Prostate gland (tissue), 2 donors: ENCODE measurements at regions not wholly inside any gene's neighbourhood (a gene's known extent, or its start where the extent isn't known, plus 50 kb on each side); places are given as distances from the start of the nearest gene placed in this dataset.

ENCODE experiments used
- DNase-seq: peaks from one replicate; pipeline ENCODE4 v3.0.0-alpha.2; 2019; ENCODE audit warnings: low spot score
- H3K27ac ChIP-seq, 2 donors: fragments of 200-600 bp; sonication (generic); 2 replicates each; pipeline ENCODE4 v1.5.1; 2017 to 2019
- H3K27me3 ChIP-seq: fragments of 200-600 bp; sonication (generic); replicated peaks from 2 replicates; pipeline ENCODE4 v1.5.1; 2019; ENCODE audit not compliant: insufficient read depth
- H3K36me3 ChIP-seq, 2 donors: fragments of 200-600 bp; sonication (generic); 1 replicate in 1 of 2; 2 replicates in 1 of 2; pipeline versions ENCODE4 v1.5.1 to v1.8.1; 2017 to 2019
- H3K4me1 ChIP-seq: fragments of 200-600 bp; sonication (generic); replicated peaks from 2 replicates; pipeline ENCODE4 v1.5.1; 2019
- H3K4me3 ChIP-seq, 2 donors: fragments of 200-600 bp; sonication (generic); 2 replicates each; pipeline ENCODE4 v1.5.1; 2017 to 2019
- H3K9me3 ChIP-seq: fragments of 200-600 bp; sonication (generic); 2 replicates; pipeline ENCODE4 v1.5.1; 2017
- POLR2A ChIP-seq: fragments of 450-650 bp; IDR thresholded peaks from one replicate; pipeline ENCODE4 v1.6.1; 2016; ENCODE audit warnings: antibody characterized with exemption, mild to moderate bottlenecking
- POLR2AphosphoS5 ChIP-seq: sonication (generic); formaldehyde crosslinking; IDR thresholded peaks from one replicate; pipeline ENCODE4 v1.6.1; 2017; ENCODE audit warnings: antibody characterized with exemption
- WGBS: methylation state at CpG from one replicate; pipeline ENCODE4 v1.1.5; 2018; 5-methylcytosine and 5-hydroxymethylcytosine counted together
- intact Hi-C: fragments of 100-400 bp; cut with DNase I; formaldehyde crosslinking; loops from one replicate; pipeline ENCODE4 v1.14.2; 2022
- TF ChIP-seq, protein P1 (sequence below), 4 experiments: fragments of 200-600 bp in 2 of 4; fragments of 450-650 bp in 2 of 4; sonication (generic) in 2 of 4; IDR thresholded peaks; 1 replicate in 3 of 4; 2 replicates in 1 of 4; pipeline ENCODE4 v1.5.1; 2016 to 2019; ENCODE audit warnings: antibody characterized with exemption in 4 of 4, mild to moderate bottlenecking in 2 of 4, moderate library complexity in 2 of 4

DNA sequence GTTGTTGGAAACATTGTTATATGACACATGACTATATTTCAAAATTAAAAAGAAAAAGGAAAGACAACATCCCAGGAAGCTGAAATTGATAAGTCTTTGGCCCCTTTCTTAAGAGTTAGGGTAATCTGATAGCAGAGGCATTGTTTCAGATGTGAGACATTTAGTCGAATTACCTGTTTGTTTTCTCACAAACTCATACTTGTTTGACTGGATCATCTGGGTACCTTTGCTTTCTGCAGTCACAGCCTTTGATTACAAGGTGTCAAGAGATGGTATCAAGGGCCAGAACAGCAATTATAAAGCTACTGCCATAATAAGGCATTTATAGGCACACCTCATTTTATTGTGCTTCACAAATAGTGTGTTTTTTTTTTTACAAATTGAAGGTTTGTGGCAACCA lies 136.3 kb downstream of the DUSP10 start:
- H3K4me3 ChIP-seq: no peak overlapping the region
- H3K27me3 ChIP-seq: no peaks in the 10 kb centered on the region
- H3K36me3 ChIP-seq: no peaks in the 10 kb centered on the region
- TF ChIP-seq POLR2A (no peak), POLR2AphosphoS5 (no peak)
- TF ChIP-seq, protein P1, sequence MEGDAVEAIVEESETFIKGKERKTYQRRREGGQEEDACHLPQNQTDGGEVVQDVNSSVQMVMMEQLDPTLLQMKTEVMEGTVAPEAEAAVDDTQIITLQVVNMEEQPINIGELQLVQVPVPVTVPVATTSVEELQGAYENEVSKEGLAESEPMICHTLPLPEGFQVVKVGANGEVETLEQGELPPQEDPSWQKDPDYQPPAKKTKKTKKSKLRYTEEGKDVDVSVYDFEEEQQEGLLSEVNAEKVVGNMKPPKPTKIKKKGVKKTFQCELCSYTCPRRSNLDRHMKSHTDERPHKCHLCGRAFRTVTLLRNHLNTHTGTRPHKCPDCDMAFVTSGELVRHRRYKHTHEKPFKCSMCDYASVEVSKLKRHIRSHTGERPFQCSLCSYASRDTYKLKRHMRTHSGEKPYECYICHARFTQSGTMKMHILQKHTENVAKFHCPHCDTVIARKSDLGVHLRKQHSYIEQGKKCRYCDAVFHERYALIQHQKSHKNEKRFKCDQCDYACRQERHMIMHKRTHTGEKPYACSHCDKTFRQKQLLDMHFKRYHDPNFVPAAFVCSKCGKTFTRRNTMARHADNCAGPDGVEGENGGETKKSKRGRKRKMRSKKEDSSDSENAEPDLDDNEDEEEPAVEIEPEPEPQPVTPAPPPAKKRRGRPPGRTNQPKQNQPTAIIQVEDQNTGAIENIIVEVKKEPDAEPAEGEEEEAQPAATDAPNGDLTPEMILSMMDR (IDR thresholded peaks at IDR 0.05): no peak
- DNase-seq: no peak
- H3K27ac ChIP-seq: no peak overlapping the region
- no peaks in the 10 kb centered on the region for H3K4me1 ChIP-seq
- intact Hi-C loops: no loop called here
- no peaks in the 10 kb centered on the region for H3K9me3 ChIP-seq
- WGBS: 45% methylated on average over 1 of the region's 1 CpG

DNA sequence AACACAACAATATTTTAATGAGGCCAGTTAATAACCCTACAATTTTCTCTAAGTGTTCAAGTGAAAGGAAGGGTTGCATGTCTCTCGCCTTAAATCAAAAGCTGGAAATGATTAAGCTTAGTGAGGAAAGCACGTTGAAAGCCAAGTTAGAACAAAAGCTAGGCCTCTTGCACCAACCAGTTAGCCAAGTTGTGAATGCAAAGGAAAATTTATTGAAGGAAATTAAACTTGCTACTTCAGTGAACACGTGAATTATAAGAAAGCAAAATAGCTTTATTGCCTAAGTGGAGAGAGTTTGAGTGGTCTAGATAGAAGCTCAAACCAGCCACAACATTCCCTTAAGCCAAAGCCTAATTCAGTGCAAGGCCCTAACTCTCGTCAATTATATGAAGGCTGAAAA lies 135.6 kb downstream of the DUSP10 start:
- WGBS: 38% methylated on average over 4 of the region's 4 CpGs
- no peak for TF ChIP-seq POLR2AphosphoS5

DNA sequence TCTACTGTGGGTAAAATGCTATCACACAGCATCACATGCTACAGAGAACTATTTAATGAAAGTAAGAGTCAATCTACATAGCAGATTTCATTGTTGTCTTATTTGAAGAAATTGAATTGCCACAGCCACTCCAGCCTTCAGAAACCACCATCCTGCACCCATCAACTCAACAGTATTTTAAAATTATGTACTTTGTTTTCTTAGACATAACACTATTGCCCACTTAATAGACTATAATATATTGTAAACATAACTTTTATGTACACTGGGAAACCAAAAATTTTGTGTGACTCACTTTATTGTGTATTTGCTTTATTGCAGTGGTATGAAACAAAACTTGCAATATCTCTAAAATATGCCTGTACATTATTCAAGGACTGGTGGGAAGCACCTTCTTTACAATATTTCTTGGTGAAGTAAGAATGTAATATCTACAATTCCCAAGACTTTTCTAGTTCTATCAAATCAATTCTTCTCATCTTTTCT lies 133.0 kb downstream of the DUSP10 start:
- TF ChIP-seq POLR2A (no peak), POLR2AphosphoS5 (no peak)
- TF ChIP-seq, protein P1 (IDR thresholded peaks at IDR 0.05): no peak
- Histone ChIP-seq H3K9me3 (no peaks in the 10 kb centered on the region), H3K27me3 (no peaks in the 10 kb centered on the region), H3K36me3 (no peaks in the 10 kb centered on the region), H3K27ac (no peak overlapping the region), H3K4me3 (no peak overlapping the region), H3K4me1 (no peaks in the 10 kb centered on the region)
- no peak for DNase-seq
- intact Hi-C loops: no loop called here

More for the DNA sequence above, 135.6 kb downstream of the DUSP10 start:
- Histone ChIP-seq H3K9me3 (no peaks in the 10 kb centered on the region), H3K4me1 (no peaks in the 10 kb centered on the region), H3K4me3 (no peak overlapping the region), H3K27ac (no peak overlapping the region), H3K36me3 (no peaks in the 10 kb centered on the region), H3K27me3 (no peaks in the 10 kb centered on the region)
- no peak for DNase-seq
- intact Hi-C loops: no loop called here

DNA sequence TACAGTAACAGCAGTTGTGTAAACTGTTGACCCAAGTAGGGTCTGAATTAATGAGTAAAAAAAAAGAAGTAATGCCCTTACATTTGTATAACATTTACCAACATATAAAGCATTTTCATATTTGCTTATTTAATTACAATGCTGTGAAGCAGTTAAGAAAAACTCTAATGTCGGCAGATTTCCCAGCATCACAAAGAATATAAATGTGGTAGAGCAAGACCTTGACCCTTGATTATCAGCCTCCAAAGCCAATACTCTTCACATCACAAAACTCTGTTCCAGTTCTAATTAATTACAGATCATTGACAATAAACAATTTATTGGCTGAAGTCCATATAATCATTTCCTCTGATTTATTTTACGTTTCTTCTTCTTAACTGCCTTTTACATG lies 130.2 kb downstream of the DUSP10 start:
- WGBS: 43% methylated on average over 2 of the region's 2 CpGs
- no peaks in the 10 kb centered on the region for H3K36me3 ChIP-seq
- H3K4me3 ChIP-seq: no peak overlapping the region
- no peaks in the 10 kb centered on the region for H3K27me3 ChIP-seq
- DNase-seq: no peak
- TF ChIP-seq POLR2AphosphoS5: no peak
- TF ChIP-seq, protein P1 (IDR thresholded peaks at IDR 0.05): no peak
- no peak for TF ChIP-seq POLR2A
- H3K27ac ChIP-seq: no peak overlapping the region
- H3K9me3 ChIP-seq: no peaks in the 10 kb centered on the region
- intact Hi-C loops: no loop called here
- H3K4me1 ChIP-seq: no peaks in the 10 kb centered on the region

DNA sequence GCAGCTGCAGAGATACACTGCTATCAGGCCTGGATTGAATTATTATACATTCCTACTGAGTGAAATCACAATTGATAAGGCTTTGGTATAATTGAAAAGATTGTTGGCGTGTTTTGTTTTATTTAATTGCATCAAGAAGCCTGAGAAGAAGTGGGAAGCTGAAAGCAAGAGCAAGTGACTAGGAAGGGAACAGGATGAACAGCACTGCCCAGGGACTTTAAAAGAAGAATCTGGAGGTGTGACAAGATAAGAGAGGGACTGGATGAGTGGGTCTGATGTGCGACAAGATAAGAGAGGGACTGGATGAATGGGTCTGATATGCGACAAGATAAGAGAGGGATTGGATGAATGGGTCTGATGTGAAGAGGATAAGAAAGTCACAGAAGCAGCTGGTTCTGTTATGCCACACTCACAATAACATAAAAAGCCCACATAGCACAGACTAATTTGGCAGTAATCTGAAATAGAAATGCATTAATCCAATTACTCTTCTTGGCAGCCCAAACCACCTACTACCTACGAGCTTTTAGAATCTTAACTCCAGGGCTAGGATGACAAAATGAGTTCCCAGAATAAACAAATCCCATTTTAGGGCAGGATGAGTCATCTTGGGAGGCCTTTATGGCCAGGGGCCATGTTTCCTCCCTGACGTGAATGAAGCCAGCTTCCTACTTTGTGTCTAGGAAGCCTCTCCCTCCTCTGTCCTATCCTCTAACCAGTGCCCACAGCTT lies 129.7 kb downstream of the DUSP10 start:
- 12% methylated on average over 5 of the region's 5 CpGs for WGBS
- DNase-seq: peak; percentile 20

More for the DNA sequence above, 129.7 kb downstream of the DUSP10 start:
- H3K36me3 ChIP-seq: no peaks in the 10 kb centered on the region
- H3K9me3 ChIP-seq: no peaks in the 10 kb centered on the region
- intact Hi-C loops: no loop called here
- H3K27ac ChIP-seq: no peak overlapping the region
- no peaks in the 10 kb centered on the region for H3K27me3 ChIP-seq
- no peak overlapping the region for H3K4me3 ChIP-seq
- TF ChIP-seq POLR2A (no peak), POLR2AphosphoS5 (peak; percentile 36)
- TF ChIP-seq, protein P1 (IDR thresholded peaks at IDR 0.05): no peak
- H3K4me1 ChIP-seq: no peaks in the 10 kb centered on the region
